Lung (tissue), 11 donors: ENCODE measurements at regions not wholly inside any gene's neighbourhood (a gene's known extent, or its start where the extent isn't known, plus 50 kb on each side); places are given as distances from the start of the nearest gene placed in this dataset.

Source experiments
- ATAC-seq: fragments of 200-7000 bp; cut with Tn5 transposase; one replicate; pipeline ENCODE4 v1.9.1; 2020; ENCODE audit warnings: moderate number of reproducible peaks; ENCODE audit not compliant: insufficient read depth, low FRiP score
- DNase-seq, 3 donors: peaks; one replicate each; pipeline ENCODE4 v3.0.0-alpha.2; 2013 to 2017
- H3K27ac ChIP-seq, 2 donors: one replicate each; pipeline ENCODE4 v1.5.1; 2013; ENCODE audit warnings: mild to moderate bottlenecking in 2 of 2, moderate library complexity in 2 of 2, control low read depth in 1 of 2, inconsistent platforms in 1 of 2, low read depth in 1 of 2, low read length in 1 of 2
- H3K27me3 ChIP-seq, 3 donors: one replicate each; pipeline ENCODE4 v1.5.1; 2013; ENCODE audit warnings: low read length in 2 of 3; ENCODE audit not compliant: control insufficient read depth in 3 of 3, insufficient read depth in 3 of 3
- H3K36me3 ChIP-seq, 4 donors: one replicate each; pipeline ENCODE4 v1.5.1; 2013; ENCODE audit warnings: low read length in 4 of 4, mild to moderate bottlenecking in 1 of 4, moderate library complexity in 1 of 4; ENCODE audit not compliant: control insufficient read depth in 4 of 4, insufficient read depth in 4 of 4
- H3K4me1 ChIP-seq, 5 donors: one replicate each; pipeline ENCODE4 v1.5.1; 2013; ENCODE audit warnings: low read length in 5 of 5, mild to moderate bottlenecking in 2 of 5, moderate library complexity in 1 of 5; ENCODE audit not compliant: control insufficient read depth in 5 of 5, insufficient read depth in 5 of 5
- H3K4me3 ChIP-seq: one replicate; pipeline ENCODE4 v1.5.1; 2013; ENCODE audit warnings: mild to moderate bottlenecking, control low read depth, moderate library complexity
- H3K9ac ChIP-seq, 2 donors: one replicate each; pipeline ENCODE4 v1.5.1; 2013; ENCODE audit warnings: low read length in 2 of 2, control low read depth in 1 of 2; ENCODE audit not compliant: insufficient read depth in 1 of 2
- H3K9me3 ChIP-seq, 4 donors: one replicate each; pipeline ENCODE4 v1.5.1; 2013; ENCODE audit warnings: low read length in 3 of 4, mild to moderate bottlenecking in 1 of 4, moderate library complexity in 1 of 4; ENCODE audit not compliant: control insufficient read depth in 4 of 4, insufficient read depth in 3 of 4
- CTCF ChIP-seq: IDR thresholded peaks from 2 replicates; pipeline ENCODE4 v1.5.1; 2012; ENCODE audit warnings: mild to moderate bottlenecking; ENCODE audit errors: control extremely low read depth, extremely low read depth
- WGBS, 2 donors: extraction: QIAGEN DNeasy Blood & Tissue Kit; methylation state at CpG; one replicate each; pipeline ENCODE4 v1.1.7; 2013; 5-methylcytosine and 5-hydroxymethylcytosine counted together
- donor health status: control.
- donor health status: control.
- donor health status: Bipolar disorder and iron deficiency.
- donor health status: healthy.
- donor health status: DM: yes; HTN: yes; CAD: no.

GRCh38 chr1:181264821-181265220 lies 176.3 kb downstream of the IER5 start:
- Histone ChIP-seq H3K4me1 (no peaks in the 10 kb centered on the region), H3K4me3 (no peak overlapping the region), H3K27me3 (no peaks in the 10 kb centered on the region), H3K9me3 (no peaks in the 10 kb centered on the region), H3K36me3 (no peaks in the 10 kb centered on the region), H3K27ac (no peak overlapping the region), H3K9ac (no peak overlapping the region)
- TF ChIP-seq CTCF: no peak
- WGBS, 2 donors: 76 to 80% methylated on average over 3 of the region's 3 CpGs
- no peak for DNase-seq
- ATAC-seq: no peak

- Histone ChIP-seq H3K4me3 (no peak overlapping the region), H3K4me1 (no peaks in the 10 kb centered on the region), H3K36me3 (no peaks in the 10 kb centered on the region), H3K9ac (no peak overlapping the region), H3K27me3 (no peaks in the 10 kb centered on the region), H3K27ac (no peak overlapping the region), H3K9me3 (peaks cover 0 to 11% (median 2%) of the 10 kb centered on the region in 4 donors)
- ATAC-seq (no peak), DNase-seq (no peak)
- TF ChIP-seq CTCF: no peak
These were observed 196.5 kb downstream of the IER5 start for GRCh38 chr1:181284978-181285377.

- Histone ChIP-seq H3K27ac (no peak overlapping the region), H3K4me1 (no peaks in the 10 kb centered on the region), H3K27me3 (peaks cover 0 to 2% (median 0%) of the 10 kb centered on the region in 3 donors), H3K4me3 (no peak overlapping the region), H3K36me3 (no peaks in the 10 kb centered on the region), H3K9me3 (peaks cover 0 to 6% (median 0%) of the 10 kb centered on the region in 4 donors), H3K9ac (no peak overlapping the region)
- no peak for TF ChIP-seq CTCF
- ATAC-seq (no peak), DNase-seq (no peak)
- 66 to 87% methylated on average over 3 of the region's 3 CpGs for WGBS, 2 donors
These were observed 188.1 kb upstream of the CACNA1E start for GRCh38 chr1:181295217-181295616.

- ATAC-seq (no peak), DNase-seq (no peak)
- Histone ChIP-seq H3K9ac (no peak overlapping the region), H3K4me3 (no peak overlapping the region), H3K27me3 (peaks cover 0 to 2% (median 0%) of the 10 kb centered on the region in 3 donors), H3K4me1 (no peaks in the 10 kb centered on the region), H3K36me3 (no peaks in the 10 kb centered on the region), H3K9me3 (peaks cover 0 to 6% (median 0%) of the 10 kb centered on the region in 4 donors), H3K27ac (no peak overlapping the region)
- WGBS, 2 donors: 67 to 75% methylated on average over 2 of the region's 2 CpGs
- no peak for TF ChIP-seq CTCF
These were observed 187.1 kb upstream of the CACNA1E start for GRCh38 chr1:181296180-181296579.
